ENCODE measurements at regions not wholly inside any gene's neighbourhood (a gene's known extent, or its start where the extent isn't known, plus 50 kb on each side); places are given as distances from the start of the nearest gene placed in this dataset.
"Not testable (repeated sequence)": the region's sequence is repeated elsewhere in the genome, so short reads cannot be mapped to it uniquely, and the experiment has no call there.

GRCh38 chr14:95818581-95818980 is 58.1 kb upstream of the TUNAR start:
- DNase-seq (ENCODE audit: low read depth), result no peak

DNA sequence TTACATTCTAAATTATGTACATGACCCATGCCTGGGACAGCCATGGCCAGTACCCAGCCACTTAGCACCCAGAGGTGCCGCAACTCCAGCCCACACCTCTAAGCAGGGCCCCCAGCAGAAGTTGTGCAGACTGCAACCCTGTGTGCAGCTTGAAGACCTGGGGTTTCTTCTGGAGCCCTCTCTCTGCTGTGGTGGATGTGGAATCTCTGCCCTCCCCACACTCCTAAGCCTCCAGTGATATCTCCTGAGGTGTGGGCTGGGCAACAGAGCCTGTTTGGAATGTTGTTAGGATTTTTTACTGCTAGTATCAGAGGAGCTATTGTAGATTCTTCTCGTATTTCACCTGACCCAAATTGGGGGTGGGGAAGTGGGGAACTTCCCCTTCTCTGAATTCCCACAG is 59.4 kb upstream of the TUNAR start:
- DNase-seq (ENCODE audit: low read depth), result no peak

DNA sequence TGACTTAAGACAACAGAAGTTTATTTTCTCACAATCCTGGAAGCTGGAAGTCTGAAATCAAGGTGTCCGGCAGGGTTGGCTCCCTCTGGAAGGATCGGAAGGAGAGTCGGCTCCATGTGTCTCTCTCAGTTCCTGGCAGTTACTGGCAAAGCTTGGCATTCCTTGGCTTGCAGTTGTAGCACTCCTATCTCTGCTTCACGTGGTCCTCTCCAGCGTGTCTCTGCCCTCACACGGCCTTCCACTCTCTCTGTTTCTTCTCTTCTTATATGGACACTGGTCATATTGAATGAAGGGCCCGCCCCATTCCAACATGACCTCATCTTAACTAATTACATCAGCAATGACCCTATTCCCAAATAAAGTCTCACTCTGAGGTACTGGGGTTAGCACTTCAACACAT is 60.1 kb upstream of the TUNAR start:
- no peak for DNase-seq (ENCODE audit: low read depth)

- no peak for DNase-seq (ENCODE audit: low read depth)
These were observed 61.4 kb upstream of the TUNAR start for GRCh38 chr14:95815226-95815690.

DNA sequence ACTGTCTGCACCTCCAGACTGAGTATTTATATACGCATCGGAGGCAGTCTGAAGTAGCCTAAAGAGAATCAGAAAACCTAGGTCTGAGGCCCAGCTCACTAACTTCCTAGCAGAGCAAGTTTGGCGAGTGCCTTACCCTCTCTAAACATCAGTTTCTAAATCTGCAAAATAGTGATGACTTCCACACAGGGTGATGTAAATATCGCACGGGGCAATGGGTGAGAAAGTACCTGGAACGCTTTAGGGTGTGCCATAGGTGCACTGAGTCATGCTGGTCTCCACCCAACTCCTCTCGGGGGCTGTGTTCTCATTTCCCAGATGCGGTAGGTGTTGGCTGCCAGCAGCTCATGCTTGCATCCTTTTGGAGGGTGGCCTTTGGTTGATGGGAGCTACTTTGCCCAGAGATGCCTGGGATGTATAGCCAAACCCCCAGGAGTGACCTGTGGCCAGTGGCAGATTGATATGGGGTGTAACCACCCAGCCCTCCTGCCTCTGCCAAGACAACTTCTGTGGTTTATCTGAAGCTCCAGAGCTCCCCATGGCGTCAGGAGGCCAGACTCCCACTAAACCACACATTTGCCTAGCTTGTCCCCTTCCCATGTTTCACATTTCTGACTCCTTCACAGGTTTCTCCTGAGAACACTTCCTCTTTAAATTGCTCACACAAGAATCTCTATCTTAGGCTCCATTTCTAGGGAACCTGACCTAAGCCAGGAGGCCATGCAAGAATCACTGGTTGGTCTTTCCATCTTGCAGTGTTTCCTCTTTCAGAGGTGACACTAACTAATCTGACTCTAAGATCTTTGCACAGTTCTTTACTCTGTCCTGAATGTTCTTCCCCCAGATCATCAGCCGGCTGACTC is 62.0 kb upstream of the TUNAR start:
- DNase-seq (ENCODE audit: low read depth), result no peak

DNA sequence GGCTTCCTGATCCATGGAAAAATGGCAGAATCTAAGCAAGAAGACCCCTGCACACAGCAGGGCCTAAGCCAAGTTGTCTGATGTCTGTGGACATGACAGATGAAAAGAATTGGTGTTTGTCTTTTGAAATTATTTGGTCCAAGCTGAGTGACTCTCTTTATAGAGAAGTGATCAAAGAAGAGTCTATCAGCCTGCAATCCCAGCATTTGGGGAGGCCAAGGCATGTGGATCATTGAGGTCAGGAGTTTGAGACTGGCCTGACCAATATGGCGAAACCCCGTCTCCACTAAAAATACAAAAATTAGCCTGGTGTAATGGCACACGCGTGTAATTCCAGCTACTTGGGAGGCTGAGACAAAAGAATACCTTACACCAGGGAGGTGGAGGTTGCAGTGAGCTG is 64.8 kb upstream of the TUNAR start:
- no peak for DNase-seq (ENCODE audit: low read depth)

DNA sequence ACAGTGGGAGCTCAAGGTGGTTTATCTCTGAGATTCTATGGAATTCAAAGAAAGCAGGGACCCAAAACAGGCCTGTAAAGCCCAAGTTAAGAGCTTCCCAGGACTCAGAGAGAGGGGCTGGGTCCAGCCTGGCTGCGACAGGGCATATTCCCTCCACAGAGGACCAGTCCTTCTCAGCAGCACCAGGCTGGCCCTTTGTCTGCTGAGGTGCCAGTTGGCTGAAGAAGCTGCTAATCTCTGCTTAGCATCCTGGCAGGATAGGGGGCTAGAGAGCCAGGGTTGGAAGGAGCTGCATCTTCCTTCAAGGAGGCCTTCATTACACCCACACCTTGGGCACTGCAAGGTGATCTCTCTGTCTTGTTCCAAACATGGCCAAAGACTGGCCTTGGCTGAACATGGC is 68.3 kb upstream of the TUNAR start:
- DNase-seq (ENCODE audit: low read depth), result no peak

DNA sequence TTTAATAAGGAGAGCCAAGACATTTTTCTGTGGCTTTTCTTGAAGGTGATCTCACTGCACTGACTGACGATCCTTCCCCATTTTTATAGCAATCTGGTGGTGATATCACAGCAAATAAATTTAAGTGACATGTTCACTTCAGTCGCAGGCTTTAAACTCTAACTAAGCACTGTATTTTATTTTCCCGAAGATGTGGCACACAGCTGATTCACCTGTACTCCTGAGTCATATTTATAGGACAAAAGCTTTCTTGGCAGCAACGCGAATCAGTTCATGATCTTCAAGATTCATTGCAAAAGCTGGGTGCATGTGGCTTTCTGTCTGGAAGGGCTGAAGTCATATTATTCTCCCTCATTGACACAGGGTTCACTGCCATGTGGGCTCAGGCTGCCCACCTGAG is 79.8 kb upstream of the TUNAR start:
- DNase-seq (ENCODE audit: low read depth), result no peak

- DNase-seq (ENCODE audit: low read depth), result no peak
These were observed 74.0 kb upstream of the TCL1A start for GRCh38 chr14:95787941-95788340.

GRCh38 chr14:95786566-95786965 is 72.6 kb upstream of the TCL1A start:
- no peak for DNase-seq (ENCODE audit: low read depth)

DNA sequence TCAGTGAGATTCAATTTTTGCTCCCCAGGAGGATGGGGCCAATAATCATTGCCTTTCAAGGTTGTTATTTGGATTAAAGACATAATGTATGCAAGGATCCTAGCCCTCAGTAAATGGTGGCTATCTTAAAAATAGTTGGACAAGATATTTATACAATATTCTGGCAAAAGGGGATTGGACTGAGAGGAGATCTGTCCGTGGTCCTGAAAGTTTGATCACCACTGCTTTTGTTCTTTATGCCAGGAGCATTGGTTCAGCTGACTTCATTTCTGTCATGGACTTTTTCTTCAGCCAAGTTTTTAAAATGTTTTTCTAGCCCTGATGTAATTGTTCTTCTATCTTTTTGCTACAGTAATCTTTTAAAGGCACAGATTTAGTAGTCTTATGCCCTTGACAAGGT is 70.2 kb upstream of the TCL1A start:
- peak; percentile 2 for DNase-seq (ENCODE audit: low read depth)

DNA sequence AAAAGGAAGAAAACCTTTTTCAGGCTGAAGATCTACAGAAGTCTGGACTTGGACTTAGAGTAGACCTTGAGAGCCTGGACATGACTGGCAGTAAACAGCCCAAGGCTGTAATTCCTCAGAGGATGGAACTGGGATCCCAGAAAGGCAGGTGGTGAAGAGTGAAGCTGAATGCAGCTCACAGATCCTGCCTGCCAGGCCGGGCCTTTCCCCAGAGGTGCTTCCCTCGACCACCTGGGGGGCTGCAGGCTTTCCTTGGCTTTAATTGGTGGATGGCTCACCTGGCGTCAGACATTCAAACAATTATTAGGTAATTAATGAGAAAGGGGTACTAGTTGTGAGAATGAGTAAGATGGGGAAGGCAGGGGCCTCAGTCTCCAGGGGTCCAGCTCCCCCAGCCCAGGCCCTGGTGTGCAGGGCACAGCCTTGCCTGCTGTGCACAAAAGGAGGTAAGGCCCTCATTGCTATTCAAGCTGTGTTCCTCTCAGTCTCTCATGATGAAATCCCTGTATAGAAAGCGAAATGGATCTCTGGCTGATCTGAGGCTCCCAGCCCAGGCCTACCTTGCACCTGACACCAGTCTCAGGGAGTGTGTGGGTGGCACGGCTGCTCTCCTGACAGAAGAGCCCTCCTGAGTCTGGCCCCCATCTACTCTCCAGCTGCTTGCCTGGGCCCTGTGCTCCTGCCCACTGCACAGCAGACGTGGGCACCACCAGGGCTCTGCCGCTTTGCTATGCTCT is 63.0 kb upstream of the TCL1A start:
- no peak for DNase-seq (ENCODE audit: low read depth)

- DNase-seq (ENCODE audit: low read depth), result peak; percentile 12
These were observed 60.6 kb upstream of the TCL1A start for GRCh38 chr14:95774265-95775160.

GRCh38 chr14:95770777-95771176 is 56.9 kb upstream of the TCL1A start:
- DNase-seq (ENCODE audit: low read depth), result no peak

GRCh38 chr14:95769976-95770375 is 56.1 kb upstream of the TCL1A start:
- DNase-seq (ENCODE audit: low read depth), result no peak

DNA sequence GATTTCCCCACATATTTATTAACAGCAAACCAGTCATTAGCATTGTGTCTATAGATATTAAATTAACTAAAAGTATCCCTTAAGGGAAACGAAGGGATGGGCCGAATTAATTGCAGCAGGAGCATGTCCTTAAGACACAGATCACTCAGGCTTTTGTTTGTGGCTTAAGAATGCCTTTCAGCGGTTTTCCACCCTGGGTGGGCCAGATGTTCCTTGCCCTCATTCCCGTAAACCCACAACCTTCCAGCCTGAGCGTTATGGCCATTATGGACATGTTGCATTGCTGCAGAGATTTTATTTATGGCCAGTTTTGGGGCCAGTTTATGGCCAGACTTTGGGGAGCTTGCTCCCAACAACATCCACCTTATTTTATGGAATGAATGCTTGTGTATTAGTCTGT is 55.5 kb upstream of the TCL1A start:
- not testable (repeated sequence) for DNase-seq (ENCODE audit: low read depth)

DNA sequence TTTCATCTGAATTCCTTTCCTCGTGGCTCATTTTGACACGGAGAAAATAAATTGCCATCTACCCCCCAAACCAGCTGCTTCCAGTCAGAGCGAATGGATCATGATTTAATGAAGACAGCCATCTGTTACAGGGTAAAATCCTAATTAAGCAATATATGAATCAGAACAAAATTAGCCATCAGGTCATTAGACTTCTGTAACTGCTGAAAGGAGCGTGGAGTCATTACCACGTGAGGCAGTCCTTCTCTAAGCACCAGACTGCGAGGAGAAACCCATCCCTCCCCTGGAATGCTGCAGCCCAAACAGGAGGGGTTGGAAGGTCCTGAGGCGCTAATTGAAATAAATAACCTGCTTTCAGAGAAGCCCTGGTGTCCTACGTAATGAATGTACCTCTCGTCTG is 51.1 kb upstream of the TCL1A start:
- DNase-seq (ENCODE audit: low read depth), result no peak

DNA sequence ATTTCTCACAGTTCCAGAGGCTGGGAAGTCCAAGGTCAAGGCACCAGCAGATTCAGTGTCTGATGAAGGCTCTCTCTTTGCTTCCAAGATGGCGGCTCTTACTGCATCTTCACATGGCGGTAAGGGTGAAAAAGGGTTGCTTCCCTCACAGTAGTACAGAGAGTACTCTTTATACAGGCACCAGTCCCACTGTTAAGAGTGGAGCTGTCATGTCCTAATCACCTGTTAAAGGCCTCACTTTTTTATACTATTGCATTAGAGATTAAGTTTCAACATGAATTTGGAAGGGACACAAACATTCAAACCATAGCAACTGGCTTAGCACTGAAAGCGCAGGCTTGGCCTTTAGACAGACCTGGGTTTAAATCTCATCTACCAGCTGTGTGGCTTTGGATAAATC is 50.0 kb upstream of the TCL1A start:
- no peak for DNase-seq (ENCODE audit: low read depth)
